H1 (cell line): ENCODE measurements at regions not wholly inside any gene's neighbourhood (a gene's known extent, or its start where the extent isn't known, plus 50 kb on each side); places are given as distances from the start of the nearest gene placed in this dataset.

Source experiments
- ATF3 ChIP-seq: IDR thresholded peaks from 2 replicates; pipeline ENCODE4 v1.6.1; 2011; ENCODE audit warnings: low read depth, mild to moderate bottlenecking, low read length; ENCODE audit not compliant: insufficient read depth
- SIX5 ChIP-seq: IDR thresholded peaks from 2 replicates; pipeline ENCODE4 v1.6.1; 2011; ENCODE audit warnings: mild to moderate bottlenecking, low read depth, low read length
- TAF1 ChIP-seq: IDR thresholded peaks from 2 replicates; pipeline ENCODE4 v1.6.1; 2011; ENCODE audit warnings: mild to moderate bottlenecking, low read depth, low read length

GRCh38 chr10:93250010-93250409 lies 176.3 kb downstream of the CYP26A1 start (continued):
- TF ChIP-seq ATF3 (no peak), SIX5 (no peak), TAF1 (no peak)
